ENCODE measurements at regions not wholly inside any gene's neighbourhood (a gene's known extent, or its start where the extent isn't known, plus 50 kb on each side); places are given as distances from the start of the nearest gene placed in this dataset.

- Histone ChIP-seq H3K36me3 (ENCODE audit: control insufficient read depth, insufficient read depth, low read length) (no peaks in the 10 kb centered on the region), H3K27me3 (ENCODE audit: control insufficient read depth, insufficient read depth, low read length) (no peaks in the 10 kb centered on the region), H3K4me3 (ENCODE audit: low read depth, low read length) (no peak overlapping the region)
- POLR2A ChIA-PET = no interaction called here
- DNase-seq (ENCODE audit: low read depth) = no peak
- CTCF ChIA-PET = no interaction called here
- TF ChIP-seq CTCF (IDR thresholded peaks at IDR 0.05; ENCODE audit: insufficient read depth, low read depth, low read length) = no peak
These were observed 357.1 kb downstream of the TCERG1L start for GRCh38 chr10:130954326-130954905.

- H3K27me3 ChIP-seq (ENCODE audit: control insufficient read depth, insufficient read depth, low read length) = no peaks in the 10 kb centered on the region
- CTCF ChIA-PET = no interaction called here
- POLR2A ChIA-PET = no interaction called here
- no peak for DNase-seq (ENCODE audit: low read depth)
- no peaks in the 10 kb centered on the region for H3K36me3 ChIP-seq (ENCODE audit: control insufficient read depth, insufficient read depth, low read length)
- no peak for TF ChIP-seq CTCF (IDR thresholded peaks at IDR 0.05; ENCODE audit: insufficient read depth, low read depth, low read length)
- H3K4me3 ChIP-seq (ENCODE audit: low read depth, low read length) = no peak overlapping the region
These were observed 355.3 kb downstream of the TCERG1L start for GRCh38 chr10:130956251-130956650.

- DNase-seq (ENCODE audit: low read depth) = no peak
- TF ChIP-seq CTCF (IDR thresholded peaks at IDR 0.05; ENCODE audit: insufficient read depth, low read depth, low read length) = no peak
- POLR2A ChIA-PET = no interaction called here
- Histone ChIP-seq H3K27me3 (ENCODE audit: control insufficient read depth, insufficient read depth, low read length) (no peaks in the 10 kb centered on the region), H3K36me3 (ENCODE audit: control insufficient read depth, insufficient read depth, low read length) (no peaks in the 10 kb centered on the region), H3K4me3 (ENCODE audit: low read depth, low read length) (no peak overlapping the region)
- CTCF ChIA-PET = no interaction called here
These were observed 354.1 kb downstream of the TCERG1L start for GRCh38 chr10:130957423-130957822.

- CTCF ChIA-PET = no interaction called here
- Histone ChIP-seq H3K27me3 (ENCODE audit: control insufficient read depth, insufficient read depth, low read length) (no peaks in the 10 kb centered on the region), H3K36me3 (ENCODE audit: control insufficient read depth, insufficient read depth, low read length) (no peaks in the 10 kb centered on the region), H3K4me3 (ENCODE audit: low read depth, low read length) (no peak overlapping the region)
- DNase-seq (ENCODE audit: low read depth) = no peak
- TF ChIP-seq CTCF (IDR thresholded peaks at IDR 0.05; ENCODE audit: insufficient read depth, low read depth, low read length) = no peak
- POLR2A ChIA-PET = no interaction called here
These were observed 353.5 kb downstream of the TCERG1L start for GRCh38 chr10:130958003-130958402.

GRCh38 chr10:130958981-130959751 is 352.4 kb downstream of the TCERG1L start:
- H3K27me3 ChIP-seq (ENCODE audit: control insufficient read depth, insufficient read depth, low read length) = no peaks in the 10 kb centered on the region
- ChIA-PET CTCF (no interaction called here), POLR2A (no interaction called here)
- no peak overlapping the region for H3K4me3 ChIP-seq (ENCODE audit: low read depth, low read length)
- H3K36me3 ChIP-seq (ENCODE audit: control insufficient read depth, insufficient read depth, low read length) = no peaks in the 10 kb centered on the region
- no peak for DNase-seq (ENCODE audit: low read depth)
- TF ChIP-seq CTCF (IDR thresholded peaks at IDR 0.05; ENCODE audit: insufficient read depth, low read depth, low read length) = no peak

Data from BJ (cell line).